Hematopoietic multipotent progenitor cell treated with erythropoietin and hydrocortisone succinate and interleukin-3 and kit ligand, for 4 days (in vitro differentiated cells): ENCODE measurements at regions not wholly inside any gene's neighbourhood (a gene's known extent, or its start where the extent isn't known, plus 50 kb on each side); places are given as distances from the start of the nearest gene placed in this dataset.
"Not testable (repeated sequence)": the region's sequence is repeated elsewhere in the genome, so short reads cannot be mapped to it uniquely, and the experiment has no call there.

Experiments used
- DNase-seq: peaks from one replicate; pipeline ENCODE4 v3.0.0-alpha.2; 2015

DNA sequence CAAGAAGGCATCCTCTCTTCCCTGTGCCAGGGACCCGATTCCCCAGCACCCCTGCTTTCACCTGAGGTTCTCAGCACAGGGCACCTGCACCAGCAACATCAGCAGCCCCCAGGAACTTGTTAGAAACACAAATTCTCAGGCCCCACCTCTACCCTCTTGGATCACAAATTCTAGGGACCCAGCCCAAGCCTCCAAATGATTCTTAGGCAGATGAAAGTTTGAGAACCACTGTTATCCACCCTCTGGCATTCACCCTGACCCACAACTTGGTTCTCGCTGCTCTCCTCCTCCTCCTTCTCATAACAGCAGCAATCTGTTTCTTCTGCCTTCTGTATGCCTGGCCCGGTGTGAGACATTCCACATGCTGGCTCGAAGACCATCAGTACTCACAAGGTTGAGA is 60.3 kb upstream of the HIVEP3 start:
- DNase-seq: no peak

DNA sequence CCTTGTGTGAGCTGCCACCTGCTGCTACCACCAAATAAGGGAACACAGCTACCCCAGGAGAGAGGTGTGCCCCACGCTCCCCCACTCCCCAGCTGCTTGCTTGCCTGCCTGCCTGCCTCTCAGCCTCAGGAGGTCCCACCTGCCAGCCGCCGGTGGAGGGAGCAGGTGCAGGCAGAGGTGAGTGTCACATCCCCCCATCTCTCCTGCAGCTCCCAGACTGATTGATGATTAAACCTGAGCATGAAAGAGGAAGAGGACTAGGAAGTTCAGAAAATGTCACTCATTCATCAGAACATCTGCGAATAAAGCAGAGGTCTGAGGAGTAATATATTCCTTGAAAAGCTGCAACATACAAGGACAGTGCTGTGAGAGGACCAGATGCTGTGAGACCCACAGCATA is 58.6 kb upstream of the HIVEP3 start:
- no peak for DNase-seq

DNA sequence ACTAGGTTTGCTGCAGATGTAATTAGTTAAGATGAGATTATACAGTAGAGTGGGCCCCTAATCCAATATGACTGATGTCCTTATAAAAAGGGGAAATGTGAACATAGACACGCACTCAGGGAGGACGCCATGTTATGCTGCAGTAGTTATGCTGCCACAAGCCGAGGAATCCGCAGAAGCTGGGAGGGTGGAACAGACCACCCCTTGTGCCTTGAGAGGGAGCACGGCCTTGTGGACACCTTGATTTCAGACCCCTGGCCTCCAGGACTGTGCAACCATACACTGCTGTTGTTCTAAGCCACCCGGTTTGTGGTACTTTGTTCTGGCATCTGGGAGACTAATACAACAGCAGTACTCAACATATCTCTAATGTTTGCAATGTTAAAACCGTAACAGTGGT is 57.9 kb upstream of the HIVEP3 start:
- no peak for DNase-seq

DNA sequence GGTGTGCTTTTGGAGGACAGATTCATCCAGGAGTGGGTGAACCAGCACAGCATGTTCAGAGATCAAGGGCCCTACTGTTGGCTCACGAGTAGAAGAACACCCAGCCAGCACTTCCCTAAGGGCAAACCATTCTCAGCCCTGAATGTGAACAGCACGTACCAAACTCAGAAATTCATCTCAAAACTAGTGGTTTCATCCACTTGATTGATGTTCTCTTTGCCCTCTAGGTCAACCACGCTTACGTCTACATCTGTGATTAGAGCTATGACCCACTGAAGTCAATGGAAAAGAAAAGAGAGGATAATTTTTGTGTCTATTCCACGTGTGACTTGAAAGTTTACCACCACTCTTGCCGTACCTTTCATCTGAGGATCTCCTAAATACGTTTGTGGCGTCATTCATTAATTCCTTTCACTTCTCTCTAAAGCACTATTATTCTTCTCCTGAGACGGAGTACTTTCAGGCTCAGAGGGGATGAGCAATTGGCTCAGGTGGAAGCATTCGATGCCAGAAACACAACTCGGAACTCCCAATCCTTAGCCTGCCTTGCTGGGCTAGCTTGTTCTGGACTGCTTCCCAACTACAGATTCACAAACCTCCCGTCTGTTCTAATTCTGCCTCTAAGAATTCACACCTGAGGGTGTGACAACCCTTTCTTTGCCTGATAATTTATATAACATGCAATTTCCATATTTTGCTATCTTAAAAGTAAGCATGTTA is 57.3 kb upstream of the HIVEP3 start:
- no peak for DNase-seq

DNA sequence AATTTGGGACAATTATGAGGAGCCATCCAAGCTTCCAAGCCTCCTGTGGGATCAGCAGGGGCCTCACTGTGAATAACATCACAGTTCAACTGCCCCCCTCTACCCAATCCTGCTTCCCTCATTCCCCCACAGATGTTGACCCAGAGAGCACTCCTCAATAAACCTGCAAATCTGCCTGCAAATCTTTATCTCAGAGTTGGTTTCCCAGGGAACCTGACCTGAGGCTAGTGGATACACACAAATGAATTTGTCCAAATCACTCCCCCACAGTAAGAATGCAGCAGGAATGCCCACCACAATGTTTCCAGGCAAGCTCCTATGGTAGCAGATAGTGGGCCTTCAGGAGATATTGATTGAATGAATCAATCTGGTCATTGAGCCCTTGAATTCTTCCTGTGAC is 56.4 kb upstream of the HIVEP3 start:
- no peak for DNase-seq

DNA sequence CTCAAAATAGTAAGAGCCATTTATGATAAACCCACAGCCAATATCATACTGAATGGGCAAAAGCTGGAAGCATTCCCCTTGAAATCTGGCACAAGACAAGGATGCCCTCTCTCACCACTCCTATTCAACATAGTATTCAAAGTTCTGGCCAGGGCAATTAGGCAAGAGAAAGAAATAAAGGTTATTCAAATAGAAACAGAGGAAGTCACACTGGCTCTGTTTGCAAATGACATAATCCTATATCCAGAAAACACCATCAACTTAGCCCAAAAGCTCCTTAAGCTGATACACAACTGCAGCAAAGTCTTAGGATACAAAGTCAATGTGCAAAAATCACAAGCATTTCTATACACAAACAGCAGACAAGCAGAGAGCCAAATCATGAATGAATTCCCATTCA is 49.8 kb upstream of the HIVEP3 start:
- DNase-seq: not testable (repeated sequence)
